H9 (cell line): ENCODE measurements at regions not wholly inside any gene's neighbourhood (a gene's known extent, or its start where the extent isn't known, plus 50 kb on each side); places are given as distances from the start of the nearest gene placed in this dataset.

Experiments used
- DNase-seq: peaks from one replicate; pipeline ENCODE4 v3.0.0-alpha.2; 2017
- H2AFZ ChIP-seq: one replicate; pipeline ENCODE4 v1.6.1; 2013; ENCODE audit warnings: mild to moderate bottlenecking, low read length, control low read depth, moderate library complexity
- H2AK5ac ChIP-seq: 2 replicates; pipeline ENCODE4 v1.6.1; 2013; ENCODE audit warnings: low read length, control low read depth, mixed read lengths; ENCODE audit not compliant: insufficient read length
- H2BK120ac ChIP-seq: one replicate; pipeline ENCODE4 v1.6.1; 2013; ENCODE audit warnings: low read depth, mild to moderate bottlenecking, low read length, control low read depth, inconsistent platforms; ENCODE audit not compliant: poor library complexity, severe bottlenecking
- H2BK12ac ChIP-seq: 2 replicates; pipeline ENCODE4 v1.6.1; 2013; ENCODE audit warnings: low read length, control low read depth, mixed read lengths, low read depth; ENCODE audit not compliant: insufficient read length
- H2BK15ac ChIP-seq: 2 replicates; pipeline ENCODE4 v1.6.1; 2013; ENCODE audit warnings: low read depth, low read length, control low read depth
- H2BK20ac ChIP-seq: one replicate; pipeline ENCODE4 v1.6.1; 2013; ENCODE audit warnings: low read depth, mild to moderate bottlenecking, low read length, control low read depth, inconsistent platforms; ENCODE audit not compliant: poor library complexity, severe bottlenecking
- H2BK5ac ChIP-seq: 2 replicates; pipeline ENCODE4 v1.6.1; 2013; ENCODE audit warnings: low read length, control low read depth, mixed read lengths; ENCODE audit not compliant: insufficient read length
- H3K14ac ChIP-seq: 2 replicates; pipeline ENCODE4 v1.6.1; 2013; ENCODE audit warnings: low read length, control low read depth; ENCODE audit not compliant: insufficient read depth
- H3K18ac ChIP-seq: 2 replicates; pipeline ENCODE4 v1.6.1; 2013; ENCODE audit warnings: low read depth, mild to moderate bottlenecking, mixed read lengths, low read length, control low read depth; ENCODE audit not compliant: insufficient read length
- H3K23ac ChIP-seq: 2 replicates; pipeline ENCODE4 v1.6.1; 2013; ENCODE audit warnings: low read length, control low read depth, mixed read lengths, low read depth; ENCODE audit not compliant: insufficient read length
- H3K23me2 ChIP-seq: 2 replicates; pipeline ENCODE4 v1.6.1; 2013; ENCODE audit warnings: low read depth, mild to moderate bottlenecking, mixed read lengths, low read length, control low read depth; ENCODE audit not compliant: insufficient read length, poor library complexity, severe bottlenecking
- H3K27ac ChIP-seq: 2 replicates; pipeline ENCODE4 v1.5.1; 2013; ENCODE audit warnings: low read length, control low read depth, mixed read lengths, low read depth; ENCODE audit not compliant: insufficient read length
- H3K27me3 ChIP-seq: 2 replicates; pipeline ENCODE4 v1.6.1; 2013; ENCODE audit warnings: low read length, control low read depth, inconsistent platforms; ENCODE audit not compliant: insufficient read depth
- H3K4ac ChIP-seq: 2 replicates; pipeline ENCODE4 v1.6.1; 2013; ENCODE audit warnings: low read depth, mild to moderate bottlenecking, control low read depth, inconsistent platforms, low read length, moderate library complexity
- H3K4me1 ChIP-seq: 2 replicates; pipeline ENCODE4 v1.6.1; 2013; ENCODE audit warnings: low read length, control low read depth, inconsistent platforms; ENCODE audit not compliant: insufficient read depth
- H3K4me2 ChIP-seq: 2 replicates; pipeline ENCODE4 v1.6.1; 2013; ENCODE audit warnings: low read length, control low read depth, mixed read lengths; ENCODE audit not compliant: insufficient read length, insufficient read depth
- H3K56ac ChIP-seq: 2 replicates; pipeline ENCODE4 v1.6.1; 2013; ENCODE audit warnings: low read depth, mild to moderate bottlenecking, mixed read lengths, low read length, control low read depth; ENCODE audit not compliant: insufficient read length
- H3K79me1 ChIP-seq: 2 replicates; pipeline ENCODE4 v1.6.1; 2013; ENCODE audit warnings: low read depth, mild to moderate bottlenecking, moderate library complexity, low read length, control low read depth, inconsistent platforms; ENCODE audit not compliant: insufficient read depth, poor library complexity, severe bottlenecking
- H3K79me2 ChIP-seq: 2 replicates; pipeline ENCODE4 v1.6.1; 2013; ENCODE audit warnings: low read length, control low read depth, inconsistent platforms; ENCODE audit not compliant: insufficient read depth
- H3K9ac ChIP-seq: 2 replicates; pipeline ENCODE4 v1.6.1; 2013; ENCODE audit warnings: low read length, control low read depth, mixed read lengths; ENCODE audit not compliant: insufficient read length; ENCODE audit errors: extremely low read depth
- H3K9me3 ChIP-seq: one replicate; pipeline ENCODE4 v1.6.1; 2013; ENCODE audit warnings: low read depth, low read length, inconsistent platforms; ENCODE audit not compliant: control insufficient read depth
- H3T11ph ChIP-seq: one replicate; pipeline ENCODE4 v1.6.1; 2013; ENCODE audit warnings: mild to moderate bottlenecking, low read length, control low read depth, inconsistent platforms
- H4K20me1 ChIP-seq: one replicate; pipeline ENCODE4 v1.6.1; 2013; ENCODE audit not compliant: control insufficient read depth, insufficient read length, insufficient read depth
- H4K5ac ChIP-seq: 2 replicates; pipeline ENCODE4 v1.6.1; 2013; ENCODE audit warnings: low read depth, mild to moderate bottlenecking, mixed read lengths, low read length, control low read depth; ENCODE audit not compliant: insufficient read length
- H4K8ac ChIP-seq: replicated peaks from 2 replicates; pipeline ENCODE4 v1.6.1; 2013; ENCODE audit warnings: low read length, control low read depth, mixed read lengths, low read depth; ENCODE audit not compliant: insufficient read length
- H4K91ac ChIP-seq: 2 replicates; pipeline ENCODE4 v1.6.1; 2013; ENCODE audit warnings: low read depth, mild to moderate bottlenecking, moderate library complexity, mixed read lengths, low read length, control low read depth; ENCODE audit not compliant: insufficient read length
- H3K27ac Mint-ChIP-seq, 3 experiments: 2 replicates in 2 of 3; 3 replicates in 1 of 3; pipeline ENCODE4 v1.8.0; 2020 to 2021; ENCODE audit warnings: mixed read lengths in 3 of 3, mild to moderate bottlenecking in 1 of 3, moderate library complexity in 1 of 3
- H3K27me3 Mint-ChIP-seq: 2 replicates; pipeline ENCODE4 v1.8.0; 2021; ENCODE audit warnings: low read depth, mild to moderate bottlenecking, moderate library complexity, mixed read lengths
- H3K36me3 Mint-ChIP-seq, 3 experiments: 2 replicates in 2 of 3; 3 replicates in 1 of 3; pipeline ENCODE4 v1.8.0; 2020 to 2021; ENCODE audit warnings: low read depth in 3 of 3, mixed read lengths in 3 of 3; ENCODE audit not compliant: insufficient read depth in 1 of 3
- H3K4me1 Mint-ChIP-seq, 2 experiments: 2 replicates each; pipeline ENCODE4 v1.8.0; 2020; ENCODE audit warnings: mixed read lengths in 2 of 2
- H3K4me3 Mint-ChIP-seq, 2 experiments: 2 replicates in 1 of 2; 3 replicates in 1 of 2; pipeline ENCODE4 v1.8.0; 2020 to 2021; ENCODE audit warnings: mild to moderate bottlenecking in 2 of 2, mixed read lengths in 2 of 2, moderate library complexity in 1 of 2
- H3K9me3 Mint-ChIP-seq, 2 experiments: 2 replicates in 1 of 2; 3 replicates in 1 of 2; pipeline ENCODE4 v1.8.0; 2020; ENCODE audit warnings: mild to moderate bottlenecking in 2 of 2, mixed read lengths in 2 of 2, moderate library complexity in 1 of 2
- WGBS: extraction: QIAGEN DNeasy Blood & Tissue Kit; methylation state at CpG from one replicate; pipeline ENCODE4 v1.1.7; 2013; ENCODE audit warnings: missing lambda C conversion rate, low lambda C conversion rate, mixed read lengths; ENCODE audit not compliant: insufficient read length; ENCODE audit errors: extremely low coverage; 5-methylcytosine and 5-hydroxymethylcytosine counted together
- TF ChIP-seq, protein P1 (sequence below): fragments of 200-600 bp; sonication (generic); conservative IDR thresholded peaks from 3 replicates; pipeline ENCODE4 v1.8.0; 2021; ENCODE audit warnings: antibody characterized with exemption, mild to moderate bottlenecking

- Histone ChIP-seq H2BK5ac (no peak overlapping the region), H3K4me2 (no peak overlapping the region), H3K23ac (no peak overlapping the region), H2BK120ac (no peak overlapping the region), H3T11ph (no peak overlapping the region), H4K8ac (no peak overlapping the region), H4K91ac (no peak overlapping the region), H3K79me1 (no peaks in the 10 kb centered on the region), H3K79me2 (no peaks in the 10 kb centered on the region), H3K56ac (no peak overlapping the region), H3K18ac (no peak overlapping the region), H2AK5ac (no peak overlapping the region), H3K9me3 (no peaks in the 10 kb centered on the region), H2BK12ac (no peak overlapping the region), H2BK20ac (no peak overlapping the region), H2AFZ (no peak overlapping the region), H2BK15ac (no peak overlapping the region), H3K14ac (no peak overlapping the region), H4K20me1 (no peaks in the 10 kb centered on the region), H4K5ac (no peak overlapping the region), H3K27me3 (no peaks in the 10 kb centered on the region), H3K4ac (no peak overlapping the region), H3K23me2 (no peaks in the 10 kb centered on the region), H3K27ac (no peak overlapping the region), H3K4me1 (no peaks in the 10 kb centered on the region; the same call in 1 of the 2 replicates), H3K9ac (no peak overlapping the region)
- WGBS, result no CpG with 5 or more reads among the region's 13 CpGs
- H3K9me3 Mint-ChIP-seq, result no peaks in the 10 kb centered on the region
- H3K27ac Mint-ChIP-seq, result no peak overlapping the region
- peaks cover 18 to 21% of the 10 kb centered on the region in 2 experiments for H3K4me1 Mint-ChIP-seq
- H3K4me3 Mint-ChIP-seq, result no peak overlapping the region
- no peaks in the 10 kb centered on the region for H3K27me3 Mint-ChIP-seq
- no peak for DNase-seq
- peaks cover 0 to 2% (median 0%) of the 10 kb centered on the region in 3 experiments; a peak in 2 of 7 replicates for H3K36me3 Mint-ChIP-seq
- TF ChIP-seq, protein P1, sequence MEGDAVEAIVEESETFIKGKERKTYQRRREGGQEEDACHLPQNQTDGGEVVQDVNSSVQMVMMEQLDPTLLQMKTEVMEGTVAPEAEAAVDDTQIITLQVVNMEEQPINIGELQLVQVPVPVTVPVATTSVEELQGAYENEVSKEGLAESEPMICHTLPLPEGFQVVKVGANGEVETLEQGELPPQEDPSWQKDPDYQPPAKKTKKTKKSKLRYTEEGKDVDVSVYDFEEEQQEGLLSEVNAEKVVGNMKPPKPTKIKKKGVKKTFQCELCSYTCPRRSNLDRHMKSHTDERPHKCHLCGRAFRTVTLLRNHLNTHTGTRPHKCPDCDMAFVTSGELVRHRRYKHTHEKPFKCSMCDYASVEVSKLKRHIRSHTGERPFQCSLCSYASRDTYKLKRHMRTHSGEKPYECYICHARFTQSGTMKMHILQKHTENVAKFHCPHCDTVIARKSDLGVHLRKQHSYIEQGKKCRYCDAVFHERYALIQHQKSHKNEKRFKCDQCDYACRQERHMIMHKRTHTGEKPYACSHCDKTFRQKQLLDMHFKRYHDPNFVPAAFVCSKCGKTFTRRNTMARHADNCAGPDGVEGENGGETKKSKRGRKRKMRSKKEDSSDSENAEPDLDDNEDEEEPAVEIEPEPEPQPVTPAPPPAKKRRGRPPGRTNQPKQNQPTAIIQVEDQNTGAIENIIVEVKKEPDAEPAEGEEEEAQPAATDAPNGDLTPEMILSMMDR, result no peak
These were observed 100.3 kb downstream of the SLC25A47 start for GRCh38 chr14:100423317-100424010.
